Urinary bladder (tissue), 1 donor: ENCODE measurements at regions not wholly inside any gene's neighbourhood (a gene's known extent, or its start where the extent isn't known, plus 50 kb on each side); places are given as distances from the start of the nearest gene placed in this dataset. TPM values are rescaled to one million over a fixed set of nuclear protein-coding genes. Genes with fewer than 3 reads are reported as not detected.

Experiments
- small RNA-seq: library from RNA; depleted of rRNA; stranded (forward); fragments of <200 nt; gene quantifications from one replicate; pipeline ENCODE3, GENCODE V24; 2014

Small RNA genes in the stretch of these regions (small RNA-seq; reads per million reads assigned to genes)
- not detected for gene SNORA48B
